Skeletal muscle tissue (tissue), 3 donors: ENCODE measurements at regions not wholly inside any gene's neighbourhood (a gene's known extent, or its start where the extent isn't known, plus 50 kb on each side); places are given as distances from the start of the nearest gene placed in this dataset.

Experiments used
- H3K27ac ChIP-seq: one replicate; pipeline ENCODE4 v1.7.0; 2013; ENCODE audit warnings: mild to moderate bottlenecking, low read depth, low read length, inconsistent platforms
- H3K27me3 ChIP-seq, 3 donors: one replicate each; pipeline ENCODE4 v1.7.0; 2013; ENCODE audit warnings: low read length in 3 of 3; ENCODE audit not compliant: control insufficient read depth in 3 of 3, insufficient read depth in 3 of 3
- H3K36me3 ChIP-seq, 3 donors: one replicate each; pipeline ENCODE4 v1.7.0; 2013; ENCODE audit warnings: low read length in 3 of 3; ENCODE audit not compliant: control insufficient read depth in 3 of 3, insufficient read depth in 3 of 3
- H3K4me1 ChIP-seq, 3 donors: one replicate each; pipeline ENCODE4 v1.7.0; 2013; ENCODE audit warnings: low read length in 3 of 3, mild to moderate bottlenecking in 3 of 3; ENCODE audit not compliant: control insufficient read depth in 3 of 3, insufficient read depth in 3 of 3
- H3K4me3 ChIP-seq, 3 donors: one replicate each; pipeline ENCODE4 v1.7.0; 2013; ENCODE audit warnings: low read length in 3 of 3
- H3K9ac ChIP-seq, 3 donors: one replicate each; pipeline ENCODE4 v1.7.0; 2013; ENCODE audit warnings: low read length in 3 of 3, mild to moderate bottlenecking in 3 of 3, moderate library complexity in 2 of 3, low read depth in 1 of 3
- H3K9me3 ChIP-seq, 3 donors: one replicate each; pipeline ENCODE4 v1.7.0; 2013; ENCODE audit warnings: low read length in 3 of 3; ENCODE audit not compliant: control insufficient read depth in 3 of 3
- donor health status: Osteomylitis.

GRCh38 chr13:73900591-73900990, 233.6 kb downstream of the KLF12 start:
- no peak overlapping the region for H3K4me3 ChIP-seq
- no peaks in the 10 kb centered on the region for H3K27me3 ChIP-seq
- no peaks in the 10 kb centered on the region for H3K4me1 ChIP-seq
- no peak overlapping the region for H3K27ac ChIP-seq
- no peak overlapping the region for H3K9ac ChIP-seq
- no peaks in the 10 kb centered on the region for H3K9me3 ChIP-seq
- H3K36me3 ChIP-seq: no peaks in the 10 kb centered on the region

DNA sequence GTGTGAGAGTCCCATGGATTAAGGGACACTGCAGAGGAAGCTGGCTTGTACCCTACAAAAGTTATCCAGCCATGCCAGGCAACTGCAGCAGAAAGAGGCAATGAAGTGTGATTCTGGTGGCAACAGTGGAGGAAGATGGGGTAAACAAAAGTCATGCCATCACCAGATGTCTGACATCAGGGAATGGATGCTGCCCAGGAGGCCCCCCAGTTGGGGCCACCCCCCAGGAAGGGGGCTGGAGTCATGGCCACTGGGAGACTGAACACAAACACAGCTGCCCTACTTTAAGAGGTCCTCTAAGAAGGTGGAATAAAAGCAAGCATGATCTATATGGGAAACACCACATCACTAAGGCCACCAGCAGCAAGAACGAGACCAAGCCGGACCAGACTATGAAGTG, 235.3 kb downstream of the KLF12 start:
- Histone ChIP-seq H3K4me3 (no peak overlapping the region), H3K27me3 (no peaks in the 10 kb centered on the region), H3K27ac (no peak overlapping the region), H3K9ac (no peak overlapping the region), H3K9me3 (no peaks in the 10 kb centered on the region), H3K36me3 (no peaks in the 10 kb centered on the region), H3K4me1 (no peaks in the 10 kb centered on the region)

GRCh38 chr13:73898276-73898675, 235.9 kb downstream of the KLF12 start:
- no peak overlapping the region for H3K4me3 ChIP-seq
- H3K27me3 ChIP-seq: no peaks in the 10 kb centered on the region
- H3K9ac ChIP-seq: no peak overlapping the region
- no peaks in the 10 kb centered on the region for H3K9me3 ChIP-seq
- no peaks in the 10 kb centered on the region for H3K36me3 ChIP-seq
- H3K4me1 ChIP-seq: no peaks in the 10 kb centered on the region
- H3K27ac ChIP-seq: no peak overlapping the region

- Histone ChIP-seq H3K27ac (no peak overlapping the region), H3K4me3 (no peak overlapping the region), H3K9me3 (no peaks in the 10 kb centered on the region), H3K9ac (no peak overlapping the region), H3K36me3 (no peaks in the 10 kb centered on the region), H3K4me1 (no peaks in the 10 kb centered on the region), H3K27me3 (no peaks in the 10 kb centered on the region)
Observed at GRCh38 chr13:73894995-73895571, 239.1 kb downstream of the KLF12 start.

DNA sequence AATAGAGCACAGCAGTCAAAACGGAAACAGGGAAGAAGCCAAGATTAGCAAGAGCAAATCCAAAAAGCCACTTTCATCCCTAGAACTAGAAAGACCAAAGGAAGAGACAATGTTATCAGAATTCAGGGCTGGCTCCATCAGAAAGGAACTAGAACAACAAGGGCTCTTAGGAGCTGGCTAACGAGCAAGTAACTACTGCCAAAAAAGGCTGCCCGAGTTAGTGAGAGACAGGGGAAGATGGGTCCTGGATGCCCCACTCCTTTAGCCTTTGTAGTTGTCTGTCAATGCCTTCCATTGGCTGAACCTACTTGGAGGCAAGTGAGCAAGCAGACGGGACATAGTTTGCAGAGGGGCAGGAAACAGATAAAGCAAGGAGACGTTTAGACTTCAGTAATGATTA, 240.4 kb downstream of the KLF12 start:
- Histone ChIP-seq H3K4me1 (no peaks in the 10 kb centered on the region), H3K9me3 (no peaks in the 10 kb centered on the region), H3K9ac (no peak overlapping the region), H3K36me3 (no peaks in the 10 kb centered on the region), H3K27me3 (no peaks in the 10 kb centered on the region), H3K27ac (no peak overlapping the region), H3K4me3 (no peak overlapping the region)

DNA sequence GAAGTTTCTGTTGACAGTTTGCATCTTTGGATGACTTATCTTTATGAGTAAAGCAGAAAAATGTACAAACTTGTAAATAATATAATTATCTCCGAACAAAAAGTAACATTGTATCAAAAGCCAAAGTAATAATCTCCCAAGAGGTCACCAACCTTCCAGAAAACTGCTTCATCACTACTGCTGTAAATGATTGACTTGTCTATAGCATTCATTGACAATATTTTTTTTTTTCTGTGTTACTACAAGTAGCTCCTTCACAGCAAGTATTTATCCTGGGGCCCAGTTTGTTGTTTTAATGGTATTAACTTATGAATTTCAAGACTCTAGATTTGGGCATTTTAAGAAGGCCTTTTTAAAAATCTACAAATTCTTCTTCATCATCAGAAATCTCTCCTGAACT, 242.4 kb downstream of the KLF12 start:
- Histone ChIP-seq H3K36me3 (no peaks in the 10 kb centered on the region), H3K9me3 (no peaks in the 10 kb centered on the region)

GRCh38 chr13:73883162-73883561, 251.0 kb downstream of the KLF12 start:
- H3K27me3 ChIP-seq: no peaks in the 10 kb centered on the region
- no peak overlapping the region for H3K9ac ChIP-seq

More for the DNA sequence above, 242.4 kb downstream of the KLF12 start:
- no peaks in the 10 kb centered on the region for H3K27me3 ChIP-seq
- no peaks in the 10 kb centered on the region for H3K4me1 ChIP-seq
- H3K4me3 ChIP-seq: no peak overlapping the region
- H3K27ac ChIP-seq: no peak overlapping the region
- no peak overlapping the region for H3K9ac ChIP-seq

DNA sequence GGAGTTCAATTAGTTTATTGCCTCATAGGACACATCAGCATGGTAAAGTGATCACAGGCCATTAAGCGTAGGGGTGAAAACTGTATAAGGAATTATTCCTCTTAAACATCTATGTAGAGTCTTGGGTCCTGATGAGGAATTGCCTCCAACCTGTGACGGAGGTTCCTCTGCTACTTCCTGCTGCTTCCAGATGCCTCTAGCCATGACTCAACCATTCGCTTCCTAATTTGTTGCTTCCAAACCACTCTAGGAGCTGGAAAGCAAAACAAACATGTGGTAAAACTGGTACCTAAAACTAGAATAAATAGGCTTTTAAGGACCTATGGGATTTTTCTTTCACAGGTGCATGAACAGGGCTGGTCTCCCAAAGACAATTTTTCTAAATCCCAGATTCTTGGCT, 253.8 kb downstream of the KLF12 start:
- no peaks in the 10 kb centered on the region for H3K27me3 ChIP-seq
- H3K27ac ChIP-seq: no peak overlapping the region
- no peaks in the 10 kb centered on the region for H3K9me3 ChIP-seq
- no peaks in the 10 kb centered on the region for H3K36me3 ChIP-seq
- no peak overlapping the region for H3K4me3 ChIP-seq
- peaks cover 0 to 7% (median 6%) of the 10 kb centered on the region in 3 donors for H3K4me1 ChIP-seq
- H3K9ac ChIP-seq: no peak overlapping the region

More at GRCh38 chr13:73883162-73883561, 251.0 kb downstream of the KLF12 start:
- Histone ChIP-seq H3K9me3 (no peaks in the 10 kb centered on the region), H3K36me3 (no peaks in the 10 kb centered on the region), H3K4me1 (peaks cover 0 to 7% (median 6%) of the 10 kb centered on the region in 3 donors), H3K4me3 (no peak overlapping the region), H3K27ac (no peak overlapping the region)

DNA sequence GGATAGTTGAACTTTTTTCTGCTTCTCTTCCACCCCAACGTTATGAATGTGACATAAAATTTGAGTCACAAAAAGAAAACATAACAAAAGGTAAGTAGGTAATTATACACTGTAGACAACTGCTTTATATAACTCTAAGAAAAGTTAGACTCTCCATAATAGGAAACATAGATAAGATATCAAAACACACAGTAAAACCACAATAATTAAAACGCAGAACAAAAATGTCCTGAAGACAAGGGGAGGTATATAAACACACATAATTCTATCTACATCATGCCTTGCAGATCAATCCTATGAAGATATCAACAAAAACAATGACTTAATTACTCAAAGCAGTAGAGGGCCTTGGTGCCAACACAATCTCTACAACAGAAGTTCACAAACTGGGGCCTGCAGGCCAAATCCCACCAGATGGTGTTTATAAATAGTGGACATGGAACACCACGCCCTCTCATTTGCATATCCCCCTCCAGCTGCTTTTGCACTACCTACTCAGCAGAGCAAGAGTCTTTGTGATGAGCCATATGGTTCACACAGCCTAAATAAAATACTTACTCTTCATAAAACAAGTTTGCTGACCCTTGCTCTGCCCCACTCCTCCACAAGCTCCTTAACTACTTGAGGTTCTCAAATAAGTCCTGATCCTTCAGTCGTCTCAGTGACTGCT, 254.7 kb downstream of the KLF12 start:
- Histone ChIP-seq H3K27ac (no peak overlapping the region), H3K4me1 (peaks cover 0 to 7% (median 6%) of the 10 kb centered on the region in 3 donors)

DNA sequence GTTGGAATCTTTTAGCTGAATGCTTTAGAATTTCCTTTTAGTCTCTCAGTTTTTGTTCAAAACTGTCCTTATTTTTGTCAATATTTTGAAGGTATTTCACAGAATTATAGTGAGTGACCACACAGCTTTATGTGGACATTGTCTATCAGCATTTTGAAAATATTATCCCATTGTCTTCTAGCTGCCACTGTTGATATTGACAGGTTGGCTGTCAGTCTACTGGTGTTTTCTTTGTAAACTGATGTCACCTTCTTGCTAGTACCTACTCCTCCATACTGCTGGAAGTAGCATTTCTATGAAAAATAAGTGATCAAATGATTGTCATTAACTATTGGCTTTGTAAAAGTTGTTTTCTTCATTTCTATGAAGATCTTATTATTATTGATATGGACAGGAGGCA, 256.8 kb downstream of the KLF12 start:
- Histone ChIP-seq H3K4me1 (peaks cover 0 to 7% (median 6%) of the 10 kb centered on the region in 3 donors), H3K27me3 (no peaks in the 10 kb centered on the region), H3K27ac (no peak overlapping the region), H3K9ac (no peak overlapping the region), H3K4me3 (no peak overlapping the region), H3K36me3 (no peaks in the 10 kb centered on the region), H3K9me3 (no peaks in the 10 kb centered on the region)

More for the DNA sequence above, 254.7 kb downstream of the KLF12 start:
- Histone ChIP-seq H3K9me3 (no peaks in the 10 kb centered on the region), H3K36me3 (no peaks in the 10 kb centered on the region), H3K9ac (no peak overlapping the region), H3K27me3 (no peaks in the 10 kb centered on the region), H3K4me3 (no peak overlapping the region)
